Memory B cell (primary cell): ENCODE measurements at regions not wholly inside any gene's neighbourhood (a gene's known extent, or its start where the extent isn't known, plus 50 kb on each side); places are given as distances from the start of the nearest gene placed in this dataset.

Source experiments
- ATAC-seq: fragments of 150-1000 bp; cut with Tn5 transposase; 2 replicates; pipeline ENCODE4 v1.10.0; 2021; ENCODE audit warnings: low read depth, mild to moderate bottlenecking, moderate library complexity
- DNase-seq, 2 donors: peaks; one replicate each; pipeline ENCODE4 v3.0.0; 2022; ENCODE audit warnings: low spot score in 2 of 2
- H3K27ac Mint-ChIP-seq: one replicate; pipeline ENCODE4 v1.8.0; 2022; ENCODE audit warnings: mild to moderate bottlenecking, moderate library complexity, mixed read lengths
- H3K27me3 Mint-ChIP-seq: one replicate; pipeline ENCODE4 v1.8.0; 2022; ENCODE audit warnings: mixed read lengths
- H3K36me3 Mint-ChIP-seq: one replicate; pipeline ENCODE4 v1.8.0; 2022; ENCODE audit warnings: mild to moderate bottlenecking, mixed read lengths
- H3K4me1 Mint-ChIP-seq: one replicate; pipeline ENCODE4 v1.8.0; 2022; ENCODE audit warnings: mixed read lengths
- H3K4me3 Mint-ChIP-seq: one replicate; pipeline ENCODE4 v1.8.0; 2022; ENCODE audit warnings: mild to moderate bottlenecking, moderate library complexity, mixed read lengths
- H3K9me3 Mint-ChIP-seq: one replicate; pipeline ENCODE4 v1.8.0; 2022; ENCODE audit warnings: mixed read lengths

GRCh38 chr1:113320272-113320671 is 70.0 kb upstream of the MAGI3 start:
- peaks cover 2% of the 10 kb centered on the region for H3K27me3 Mint-ChIP-seq
- ATAC-seq (no peak), DNase-seq (no peak)
- H3K27ac Mint-ChIP-seq, result no peak overlapping the region
- H3K4me1 Mint-ChIP-seq, result no peaks in the 10 kb centered on the region
- H3K36me3 Mint-ChIP-seq, result no peaks in the 10 kb centered on the region
- no peak overlapping the region for H3K4me3 Mint-ChIP-seq
- peaks cover 2% of the 10 kb centered on the region for H3K9me3 Mint-ChIP-seq

GRCh38 chr1:113320972-113321680 is 69.2 kb upstream of the MAGI3 start:
- DNase-seq (no peak), ATAC-seq (no peak)
- Mint-ChIP-seq H3K27ac (no peak overlapping the region), H3K4me3 (no peak overlapping the region), H3K36me3 (no peaks in the 10 kb centered on the region), H3K9me3 (no peaks in the 10 kb centered on the region), H3K4me1 (no peaks in the 10 kb centered on the region), H3K27me3 (no peaks in the 10 kb centered on the region)

- no peaks in the 10 kb centered on the region for H3K4me1 Mint-ChIP-seq
- no peaks in the 10 kb centered on the region for H3K9me3 Mint-ChIP-seq
- no peak for DNase-seq
- no peak overlapping the region for H3K4me3 Mint-ChIP-seq
- no peak overlapping the region for H3K27ac Mint-ChIP-seq
- H3K36me3 Mint-ChIP-seq, result no peaks in the 10 kb centered on the region
- no peak for ATAC-seq
- H3K27me3 Mint-ChIP-seq, result no peaks in the 10 kb centered on the region
Observed at GRCh38 chr1:113321771-113322387, 68.4 kb upstream of the MAGI3 start.

- Mint-ChIP-seq H3K36me3 (no peaks in the 10 kb centered on the region), H3K4me1 (no peaks in the 10 kb centered on the region), H3K27ac (no peak overlapping the region), H3K4me3 (no peak overlapping the region), H3K27me3 (no peaks in the 10 kb centered on the region), H3K9me3 (no peaks in the 10 kb centered on the region)
- DNase-seq (no peak), ATAC-seq (no peak)
Observed at GRCh38 chr1:113322439-113322838, 67.9 kb upstream of the MAGI3 start.

- ATAC-seq (no peak), DNase-seq (no peak)
- no peak overlapping the region for H3K4me3 Mint-ChIP-seq
- H3K9me3 Mint-ChIP-seq, result no peaks in the 10 kb centered on the region
- H3K27ac Mint-ChIP-seq, result no peak overlapping the region
- H3K27me3 Mint-ChIP-seq, result no peaks in the 10 kb centered on the region
- H3K36me3 Mint-ChIP-seq, result no peaks in the 10 kb centered on the region
- no peaks in the 10 kb centered on the region for H3K4me1 Mint-ChIP-seq
Observed at GRCh38 chr1:113325022-113325421, 65.3 kb upstream of the MAGI3 start.

- H3K27me3 Mint-ChIP-seq, result no peaks in the 10 kb centered on the region
- H3K4me3 Mint-ChIP-seq, result no peak overlapping the region
- H3K9me3 Mint-ChIP-seq, result no peaks in the 10 kb centered on the region
- no peak overlapping the region for H3K27ac Mint-ChIP-seq
- no peak for ATAC-seq
- H3K36me3 Mint-ChIP-seq, result no peaks in the 10 kb centered on the region
- no peak for DNase-seq
- no peaks in the 10 kb centered on the region for H3K4me1 Mint-ChIP-seq
Observed at GRCh38 chr1:113326976-113327375, 63.3 kb upstream of the MAGI3 start.

- Mint-ChIP-seq H3K4me3 (no peak overlapping the region), H3K27me3 (peaks cover 1% of the 10 kb centered on the region), H3K36me3 (no peaks in the 10 kb centered on the region), H3K27ac (no peak overlapping the region), H3K9me3 (no peaks in the 10 kb centered on the region), H3K4me1 (no peaks in the 10 kb centered on the region)
- DNase-seq (no peak), ATAC-seq (no peak)
Observed at GRCh38 chr1:113333056-113333455, 57.3 kb upstream of the MAGI3 start.

- Mint-ChIP-seq H3K9me3 (peaks cover 4% of the 10 kb centered on the region), H3K4me1 (no peaks in the 10 kb centered on the region), H3K27ac (no peak overlapping the region), H3K27me3 (peaks cover 8% of the 10 kb centered on the region), H3K36me3 (no peaks in the 10 kb centered on the region), H3K4me3 (no peak overlapping the region)
- no peak for ATAC-seq
- no peak for DNase-seq
Observed at GRCh38 chr1:113340038-113340437, 50.3 kb upstream of the MAGI3 start.
